Upper lobe of right lung (tissue), 1 donor: ENCODE measurements at regions not wholly inside any gene's neighbourhood (a gene's known extent, or its start where the extent isn't known, plus 50 kb on each side); places are given as distances from the start of the nearest gene placed in this dataset.

ENCODE experiments used
- ATAC-seq: fragments of 200-7000 bp; cut with Tn5 transposase; one replicate; pipeline ENCODE4 v1.9.1; 2020; ENCODE audit warnings: mild to moderate bottlenecking, moderate library complexity
- DNase-seq: peaks from one replicate; pipeline ENCODE4 v3.0.0-alpha.2; 2020
- H3K27ac ChIP-seq: fragments of 200-600 bp; one replicate; pipeline ENCODE4 v1.8.0; 2022
- H3K27me3 ChIP-seq: fragments of 200-600 bp; one replicate; pipeline ENCODE4 v1.8.0; 2022; ENCODE audit warnings: mild to moderate bottlenecking
- H3K36me3 ChIP-seq: fragments of 200-600 bp; one replicate; pipeline ENCODE4 v1.8.0; 2022
- H3K4me1 ChIP-seq: fragments of 200-600 bp; one replicate; pipeline ENCODE4 v1.8.0; 2022
- H3K4me3 ChIP-seq: fragments of 200-600 bp; one replicate; pipeline ENCODE4 v1.8.0; 2022; ENCODE audit warnings: mild to moderate bottlenecking
- H3K9me3 ChIP-seq: fragments of 200-600 bp; one replicate; pipeline ENCODE4 v1.8.0; 2022
- CTCF ChIP-seq: fragments of 200-600 bp; IDR thresholded peaks from one replicate; pipeline ENCODE4 v1.8.0; 2022; ENCODE audit warnings: antibody characterized with exemption
- intact Hi-C: fragments of 100-400 bp; cut with DNase I; formaldehyde crosslinking; loops from one replicate; pipeline ENCODE4 v1.11.0; 2022
- donor health status: DM: no; HTN: yes; CAD: no; lungs with severe emphysema.

DNA sequence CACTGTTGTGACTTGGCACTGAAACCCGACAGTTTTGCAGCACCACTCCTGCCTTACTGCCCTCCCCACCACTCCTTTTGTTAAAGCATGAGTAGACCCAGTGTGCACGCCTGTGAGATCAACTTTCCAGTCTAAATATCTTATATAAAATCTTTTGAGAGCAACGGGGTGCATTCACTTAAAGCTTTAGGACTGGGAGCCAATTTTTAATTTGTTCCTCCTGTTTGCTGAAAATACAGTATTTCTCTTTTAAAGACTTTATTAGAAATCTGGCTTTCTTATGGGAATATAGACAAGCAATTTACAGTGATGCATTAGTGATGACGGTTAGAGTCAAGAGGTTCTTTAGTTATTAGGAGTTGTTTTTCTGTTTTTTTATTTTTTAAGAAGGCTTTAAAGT, 397.5 kb downstream of the TMEM167A start:
- DNase-seq (no peak), ATAC-seq (no peak)
- intact Hi-C loops: no loop called here
- Histone ChIP-seq H3K36me3 (no peaks in the 10 kb centered on the region), H3K27me3 (no peaks in the 10 kb centered on the region), H3K4me3 (no peak overlapping the region), H3K4me1 (no peaks in the 10 kb centered on the region), H3K9me3 (no peaks in the 10 kb centered on the region), H3K27ac (no peak overlapping the region)
- TF ChIP-seq CTCF: no peak

GRCh38 chr5:82676661-82677060, 398.5 kb upstream of the RPS23 start:
- no peak for TF ChIP-seq CTCF
- Histone ChIP-seq H3K9me3 (no peaks in the 10 kb centered on the region), H3K4me3 (no peak overlapping the region), H3K4me1 (no peaks in the 10 kb centered on the region), H3K27me3 (no peaks in the 10 kb centered on the region), H3K27ac (no peak overlapping the region), H3K36me3 (no peaks in the 10 kb centered on the region)
- no peak for ATAC-seq
- intact Hi-C loops: no loop called here
- no peak for DNase-seq

GRCh38 chr5:82674671-82675070, 396.5 kb upstream of the RPS23 start:
- no peaks in the 10 kb centered on the region for H3K4me1 ChIP-seq
- H3K27ac ChIP-seq: no peak overlapping the region
- no peaks in the 10 kb centered on the region for H3K27me3 ChIP-seq
- intact Hi-C loops: no loop called here
- H3K9me3 ChIP-seq: no peaks in the 10 kb centered on the region
- H3K4me3 ChIP-seq: no peak overlapping the region
- no peaks in the 10 kb centered on the region for H3K36me3 ChIP-seq
- no peak for TF ChIP-seq CTCF
- peak; percentile 81 for ATAC-seq
- DNase-seq: no peak

DNA sequence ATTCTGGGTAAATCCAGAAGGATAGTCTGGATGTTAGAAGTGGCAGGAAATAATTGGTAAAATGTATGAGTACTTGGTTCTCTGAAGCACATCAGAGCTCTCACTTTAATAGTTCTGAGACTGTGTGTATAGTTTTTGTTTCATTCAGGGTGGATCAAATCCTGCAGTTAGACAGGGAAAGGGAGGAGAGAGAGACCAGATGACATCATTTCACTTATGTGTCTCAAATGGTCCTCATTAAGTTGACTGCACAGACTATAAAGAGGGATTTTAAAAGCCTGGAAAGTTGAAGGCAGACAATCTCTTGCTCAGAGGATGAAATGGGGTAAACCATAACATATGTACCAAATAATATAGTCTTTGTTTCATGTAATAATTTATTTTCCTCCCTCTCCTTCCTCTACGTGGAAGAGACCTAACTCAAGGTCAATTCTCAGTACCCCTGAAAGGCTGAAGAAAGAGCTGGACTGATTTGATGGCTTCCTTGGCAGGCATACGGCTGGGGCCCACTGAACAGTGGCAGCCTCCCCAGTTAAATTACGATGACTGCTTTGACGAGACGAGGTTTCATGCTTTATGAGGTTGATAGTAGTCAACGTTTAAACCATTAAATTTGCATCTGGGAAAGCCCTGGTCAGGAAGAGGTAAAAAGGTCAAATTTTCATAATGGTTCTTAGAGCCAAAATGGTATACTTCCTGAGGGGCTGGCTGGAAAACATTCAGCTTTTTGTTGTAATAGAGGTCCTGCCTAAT, 395.1 kb upstream of the RPS23 start:
- ATAC-seq (no peak), DNase-seq (no peak)
- no peaks in the 10 kb centered on the region for H3K27me3 ChIP-seq
- no peak overlapping the region for H3K4me3 ChIP-seq
- no peaks in the 10 kb centered on the region for H3K4me1 ChIP-seq
- H3K27ac ChIP-seq: no peak overlapping the region
- H3K36me3 ChIP-seq: no peaks in the 10 kb centered on the region
- TF ChIP-seq CTCF: no peak
- intact Hi-C loops: no loop called here
- no peaks in the 10 kb centered on the region for H3K9me3 ChIP-seq

DNA sequence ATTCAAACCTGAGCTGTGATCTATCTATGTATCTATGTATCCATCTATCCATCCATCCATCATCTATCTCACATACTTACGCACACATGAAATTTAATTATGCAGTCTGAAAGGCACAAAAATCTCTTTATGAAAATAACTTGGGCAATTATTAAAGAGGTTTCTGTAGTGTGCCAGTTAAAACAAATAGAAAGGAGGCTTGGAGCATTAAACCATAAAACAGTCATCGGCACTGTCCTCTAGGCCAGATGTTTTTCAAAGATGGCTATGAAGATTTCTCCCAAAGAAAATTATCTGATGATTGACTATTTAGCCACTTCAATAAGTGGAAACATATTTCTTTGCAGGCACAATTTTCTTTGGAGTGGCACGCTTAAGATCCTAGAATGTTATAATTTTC, 392.5 kb upstream of the RPS23 start:
- Histone ChIP-seq H3K9me3 (no peaks in the 10 kb centered on the region), H3K36me3 (no peaks in the 10 kb centered on the region), H3K4me3 (no peak overlapping the region), H3K4me1 (no peaks in the 10 kb centered on the region), H3K27ac (no peak overlapping the region), H3K27me3 (no peaks in the 10 kb centered on the region)
- TF ChIP-seq CTCF: no peak
- no peak for ATAC-seq
- intact Hi-C loops: no loop called here
- no peak for DNase-seq

- DNase-seq (no peak), ATAC-seq (no peak)
- no peaks in the 10 kb centered on the region for H3K36me3 ChIP-seq
- H3K27ac ChIP-seq: no peak overlapping the region
- no peaks in the 10 kb centered on the region for H3K27me3 ChIP-seq
- no peaks in the 10 kb centered on the region for H3K9me3 ChIP-seq
- no peak overlapping the region for H3K4me3 ChIP-seq
- intact Hi-C loops: no loop called here
- H3K4me1 ChIP-seq: no peaks in the 10 kb centered on the region
- no peak for TF ChIP-seq CTCF
Measured at GRCh38 chr5:82669720-82670119, 391.6 kb upstream of the RPS23 start.
